ENCODE measurements at regions not wholly inside any gene's neighbourhood (a gene's known extent, or its start where the extent isn't known, plus 50 kb on each side); places are given as distances from the start of the nearest gene placed in this dataset.

DNA sequence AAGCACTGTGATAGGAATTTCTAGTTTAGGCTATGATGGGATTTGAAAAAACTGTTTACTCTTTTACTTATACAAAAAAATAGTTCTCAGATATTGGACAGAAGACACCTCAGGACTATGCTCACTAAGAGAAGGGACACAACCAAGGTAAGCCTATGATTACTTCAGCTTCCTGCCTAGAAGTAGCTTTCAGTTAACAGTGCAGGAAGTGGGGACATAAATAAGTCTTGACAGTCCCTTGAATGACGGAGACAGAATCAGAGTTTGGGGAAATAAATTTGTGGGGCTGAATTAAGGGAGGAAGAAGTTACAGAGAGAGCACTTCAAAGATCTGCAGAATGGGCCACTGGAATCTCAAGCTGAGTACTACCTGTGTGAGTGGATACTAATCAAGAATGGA lies 53.8 kb upstream of the OLFM3 start:
- TF ChIP-seq, protein P1, sequence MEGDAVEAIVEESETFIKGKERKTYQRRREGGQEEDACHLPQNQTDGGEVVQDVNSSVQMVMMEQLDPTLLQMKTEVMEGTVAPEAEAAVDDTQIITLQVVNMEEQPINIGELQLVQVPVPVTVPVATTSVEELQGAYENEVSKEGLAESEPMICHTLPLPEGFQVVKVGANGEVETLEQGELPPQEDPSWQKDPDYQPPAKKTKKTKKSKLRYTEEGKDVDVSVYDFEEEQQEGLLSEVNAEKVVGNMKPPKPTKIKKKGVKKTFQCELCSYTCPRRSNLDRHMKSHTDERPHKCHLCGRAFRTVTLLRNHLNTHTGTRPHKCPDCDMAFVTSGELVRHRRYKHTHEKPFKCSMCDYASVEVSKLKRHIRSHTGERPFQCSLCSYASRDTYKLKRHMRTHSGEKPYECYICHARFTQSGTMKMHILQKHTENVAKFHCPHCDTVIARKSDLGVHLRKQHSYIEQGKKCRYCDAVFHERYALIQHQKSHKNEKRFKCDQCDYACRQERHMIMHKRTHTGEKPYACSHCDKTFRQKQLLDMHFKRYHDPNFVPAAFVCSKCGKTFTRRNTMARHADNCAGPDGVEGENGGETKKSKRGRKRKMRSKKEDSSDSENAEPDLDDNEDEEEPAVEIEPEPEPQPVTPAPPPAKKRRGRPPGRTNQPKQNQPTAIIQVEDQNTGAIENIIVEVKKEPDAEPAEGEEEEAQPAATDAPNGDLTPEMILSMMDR (IDR thresholded peaks at IDR 0.05; ENCODE audit: poor library complexity): no peak
- no peak for TF ChIP-seq EZH2 (IDR thresholded peaks at IDR 0.05; ENCODE audit: borderline replicate concordance)
